Astrocyte (in vitro differentiated cells and primary cell): ENCODE measurements at regions not wholly inside any gene's neighbourhood (a gene's known extent, or its start where the extent isn't known, plus 50 kb on each side); places are given as distances from the start of the nearest gene placed in this dataset.

ENCODE experiments used
- DNase-seq: peaks from one replicate; pipeline ENCODE4 v3.0.0-alpha.2; 2010; ENCODE audit warnings: low read depth
- FAIRE-seq: peaks from 2 replicates; lab custom pipeline; 2011; peaks lifted over from hg19 to GRCh38; lab: Jason Lieb, UNC
- H2AFZ ChIP-seq: 2 replicates; pipeline ENCODE4 v1.6.0; 2012; ENCODE audit warnings: low read depth, low read length, inconsistent platforms
- H3K27ac ChIP-seq: 2 replicates; pipeline ENCODE4 v1.5.1; 2011; ENCODE audit warnings: low read depth, low read length, inconsistent platforms
- H3K27me3 ChIP-seq: 2 replicates; pipeline ENCODE4 v1.6.0; 2011; ENCODE audit warnings: low read length, inconsistent platforms; ENCODE audit not compliant: insufficient read depth
- H3K36me3 ChIP-seq: 2 replicates; pipeline ENCODE4 v1.5.1; 2011; ENCODE audit warnings: low read length, inconsistent platforms; ENCODE audit not compliant: insufficient read depth
- H3K4me1 ChIP-seq: 2 replicates; pipeline ENCODE4 v1.5.1; 2011; ENCODE audit warnings: low read length, inconsistent platforms; ENCODE audit not compliant: insufficient read depth
- H3K4me2 ChIP-seq: 2 replicates; pipeline ENCODE4 v1.6.0; 2012; ENCODE audit warnings: low read length, inconsistent platforms
- H3K4me3 ChIP-seq: 2 replicates; pipeline ENCODE4 v1.5.1; 2011; ENCODE audit warnings: low read depth, mild to moderate bottlenecking, low read length, inconsistent platforms; ENCODE audit not compliant: insufficient read depth
- H3K79me2 ChIP-seq: 2 replicates; pipeline ENCODE4 v1.6.0; 2012; ENCODE audit warnings: mild to moderate bottlenecking, low read length, inconsistent platforms; ENCODE audit not compliant: insufficient read depth
- H3K9ac ChIP-seq: 2 replicates; pipeline ENCODE4 v1.6.0; 2012; ENCODE audit warnings: mild to moderate bottlenecking, low read length, inconsistent platforms
- H3K9me3 ChIP-seq: 2 replicates; pipeline ENCODE4 v1.5.1; 2012; ENCODE audit warnings: low read depth, mild to moderate bottlenecking, low read length, inconsistent platforms; ENCODE audit not compliant: insufficient read depth
- H4K20me1 ChIP-seq: 2 replicates; pipeline ENCODE4 v1.6.0; 2012; ENCODE audit warnings: low read length, inconsistent platforms; ENCODE audit not compliant: insufficient read depth
- H3K27ac Mint-ChIP-seq: one replicate; pipeline ENCODE4 v1.8.0; 2021; ENCODE audit warnings: mild to moderate bottlenecking, mixed read lengths; ENCODE audit not compliant: unreplicated experiment
- H3K27me3 Mint-ChIP-seq: one replicate; pipeline ENCODE4 v1.8.0; 2021; ENCODE audit warnings: low read depth, mixed read lengths; ENCODE audit not compliant: unreplicated experiment
- H3K36me3 Mint-ChIP-seq: one replicate; pipeline ENCODE4 v1.8.0; 2021; ENCODE audit warnings: low read depth, mixed read lengths; ENCODE audit not compliant: unreplicated experiment
- H3K4me1 Mint-ChIP-seq: one replicate; pipeline ENCODE4 v1.8.0; 2021; ENCODE audit warnings: low read depth, mixed read lengths; ENCODE audit not compliant: unreplicated experiment
- H3K4me3 Mint-ChIP-seq: one replicate; pipeline ENCODE4 v1.8.0; 2021; ENCODE audit warnings: mild to moderate bottlenecking, moderate library complexity, mixed read lengths; ENCODE audit not compliant: unreplicated experiment
- H3K9me3 Mint-ChIP-seq: one replicate; pipeline ENCODE4 v1.8.0; 2021; ENCODE audit warnings: mild to moderate bottlenecking, mixed read lengths; ENCODE audit not compliant: unreplicated experiment
- CTCF ChIP-seq: IDR thresholded peaks from 2 replicates; pipeline ENCODE4 v1.5.1; 2011; ENCODE audit warnings: low read depth, mild to moderate bottlenecking, inconsistent platforms, low read length, moderate library complexity; ENCODE audit not compliant: insufficient read depth
- EZH2 ChIP-seq: IDR thresholded peaks from 2 replicates; pipeline ENCODE4 v1.6.1; 2012; ENCODE audit warnings: mild to moderate bottlenecking, low read length, inconsistent platforms; ENCODE audit not compliant: insufficient read depth

DNA sequence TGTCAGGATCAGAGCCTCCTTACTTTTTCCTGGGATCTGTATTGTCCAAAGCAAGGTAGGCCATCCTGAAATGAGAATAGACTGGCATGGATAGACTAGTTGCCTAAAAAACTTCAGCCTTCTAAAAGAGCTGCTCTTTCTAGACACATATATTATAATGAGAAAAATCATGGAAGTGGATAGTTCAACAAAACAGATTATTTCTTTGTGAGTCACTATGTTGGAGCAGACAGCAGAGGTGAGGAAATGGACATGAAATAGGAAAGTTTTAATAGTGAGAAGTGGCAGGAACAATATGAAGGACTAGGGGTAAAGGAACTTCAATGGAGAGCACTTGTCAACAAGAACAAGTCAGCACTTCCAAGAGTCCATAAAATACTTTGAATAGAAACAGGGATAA, 101.9 kb upstream of the ANO3 start:
- FAIRE-seq (no peak), DNase-seq (peak; percentile 24)
- Histone ChIP-seq H3K4me2 (no peak overlapping the region), H3K79me2 (no peaks in the 10 kb centered on the region), H3K9me3 (no peaks in the 10 kb centered on the region), H3K4me1 (peaks cover 23% of the 10 kb centered on the region), H3K4me3 (no peak overlapping the region), H3K36me3 (no peaks in the 10 kb centered on the region), H2AFZ (no peak overlapping the region), H3K9ac (no peak overlapping the region), H3K27me3 (no peaks in the 10 kb centered on the region), H4K20me1 (no peaks in the 10 kb centered on the region), H3K27ac (peak overlapping the region; percentile 56)
- Mint-ChIP-seq H3K27ac (no peak overlapping the region), H3K4me3 (no peak overlapping the region), H3K4me1 (peaks cover 10% of the 10 kb centered on the region), H3K27me3 (no peaks in the 10 kb centered on the region), H3K36me3 (no peaks in the 10 kb centered on the region), H3K9me3 (no peaks in the 10 kb centered on the region)
- TF ChIP-seq EZH2, result no peak
- TF ChIP-seq CTCF, result no peak

DNA sequence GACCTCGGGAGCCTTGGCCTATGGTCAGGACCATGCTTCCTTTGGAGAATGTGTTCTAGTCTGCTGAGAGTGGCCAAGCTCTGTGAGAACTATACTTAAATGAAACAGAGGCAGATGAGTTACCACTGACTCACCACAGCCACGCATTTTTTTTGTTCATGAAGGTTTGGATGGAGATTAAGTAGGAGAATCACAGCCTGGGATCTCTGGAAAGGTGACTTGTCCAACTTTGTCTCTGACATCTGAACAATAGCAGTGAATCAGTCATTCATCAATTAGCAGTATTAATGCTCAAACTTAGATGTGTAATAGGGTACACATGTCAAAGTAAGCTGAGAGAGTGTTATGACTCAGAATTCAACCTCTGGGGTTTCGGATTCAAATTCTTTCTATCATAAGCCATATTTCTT, 100.7 kb upstream of the ANO3 start:
- TF ChIP-seq EZH2 (no peak), CTCF (no peak)
- H4K20me1 ChIP-seq, result no peaks in the 10 kb centered on the region
- H3K4me1 ChIP-seq, result peaks cover 23% of the 10 kb centered on the region
- H3K4me1 Mint-ChIP-seq, result peaks cover 10% of the 10 kb centered on the region
- no peak overlapping the region for H3K4me3 ChIP-seq
- H3K36me3 Mint-ChIP-seq, result no peaks in the 10 kb centered on the region
- no peaks in the 10 kb centered on the region for H3K9me3 ChIP-seq
- no peaks in the 10 kb centered on the region for H3K36me3 ChIP-seq
- H3K9me3 Mint-ChIP-seq, result no peaks in the 10 kb centered on the region
- H2AFZ ChIP-seq, result no peak overlapping the region
- H3K79me2 ChIP-seq, result no peaks in the 10 kb centered on the region
- H3K27me3 Mint-ChIP-seq, result no peaks in the 10 kb centered on the region
- peak; percentile 96 for DNase-seq
- H3K27ac ChIP-seq, result peak overlapping the region; percentile 45
- H3K4me3 Mint-ChIP-seq, result no peak overlapping the region
- peak; percentile 23 for FAIRE-seq
- H3K4me2 ChIP-seq, result no peak overlapping the region
- no peaks in the 10 kb centered on the region for H3K27me3 ChIP-seq
- H3K9ac ChIP-seq, result no peak overlapping the region
- H3K27ac Mint-ChIP-seq, result peak overlapping the region; percentile 50

GRCh38 chr11:26234451-26234850, 97.5 kb upstream of the ANO3 start:
- no peak overlapping the region for H3K4me2 ChIP-seq
- Mint-ChIP-seq H3K27ac (no peak overlapping the region), H3K4me1 (peaks cover 10% of the 10 kb centered on the region), H3K9me3 (no peaks in the 10 kb centered on the region), H3K36me3 (no peaks in the 10 kb centered on the region), H3K27me3 (no peaks in the 10 kb centered on the region), H3K4me3 (no peak overlapping the region)
- H3K36me3 ChIP-seq, result no peaks in the 10 kb centered on the region
- no peaks in the 10 kb centered on the region for H3K27me3 ChIP-seq
- no peak overlapping the region for H2AFZ ChIP-seq
- no peaks in the 10 kb centered on the region for H3K9me3 ChIP-seq
- no peak for TF ChIP-seq EZH2
- no peak for TF ChIP-seq CTCF
- peaks cover 12% of the 10 kb centered on the region for H3K4me1 ChIP-seq
- H3K27ac ChIP-seq, result no peak overlapping the region
- no peak for FAIRE-seq
- H4K20me1 ChIP-seq, result no peaks in the 10 kb centered on the region
- H3K9ac ChIP-seq, result no peak overlapping the region
- DNase-seq, result peak; percentile 34
- no peak overlapping the region for H3K4me3 ChIP-seq
- H3K79me2 ChIP-seq, result no peaks in the 10 kb centered on the region
